Ishikawa (cell line): ENCODE measurements at regions not wholly inside any gene's neighbourhood (a gene's known extent, or its start where the extent isn't known, plus 50 kb on each side); places are given as distances from the start of the nearest gene placed in this dataset.

ENCODE experiments used
- CEBPB ChIP-seq: IDR thresholded peaks from 2 replicates; pipeline ENCODE4 v1.6.1; 2012
- CREB1 ChIP-seq: IDR thresholded peaks from 2 replicates; pipeline ENCODE4 v1.6.1; 2012; ENCODE audit warnings: low read depth
- EGR1 ChIP-seq: IDR thresholded peaks from 2 replicates; pipeline ENCODE4 v1.6.1; 2012
- EP300 ChIP-seq: IDR thresholded peaks from 2 replicates; pipeline ENCODE4 v1.6.1; 2012; ENCODE audit warnings: borderline replicate concordance
- FOXM1 ChIP-seq: IDR thresholded peaks from 2 replicates; pipeline ENCODE4 v1.6.1; 2012; ENCODE audit warnings: low read depth, borderline replicate concordance
- MAX ChIP-seq: IDR thresholded peaks from 2 replicates; pipeline ENCODE4 v1.6.1; 2012
- NFIC ChIP-seq: IDR thresholded peaks from 2 replicates; pipeline ENCODE4 v1.6.1; 2012
- RAD21 ChIP-seq: IDR thresholded peaks from 2 replicates; pipeline ENCODE4 v1.6.1; 2012; ENCODE audit warnings: low read depth
- REST ChIP-seq: IDR thresholded peaks from 2 replicates; pipeline ENCODE4 v1.6.1; 2012; ENCODE audit warnings: low read depth, mild to moderate bottlenecking
- TAF1 ChIP-seq: IDR thresholded peaks from 2 replicates; pipeline ENCODE4 v1.6.1; 2012; ENCODE audit warnings: low read depth, mild to moderate bottlenecking
- TCF12 ChIP-seq: IDR thresholded peaks from 2 replicates; pipeline ENCODE4 v1.6.1; 2012; ENCODE audit warnings: low read depth
- TEAD4 ChIP-seq: IDR thresholded peaks from 2 replicates; pipeline ENCODE4 v1.6.1; 2012
- USF1 ChIP-seq: IDR thresholded peaks from 2 replicates; pipeline ENCODE4 v1.6.1; 2012
- YY1 ChIP-seq: IDR thresholded peaks from 2 replicates; pipeline ENCODE4 v1.6.1; 2012; ENCODE audit warnings: low read depth
- ZBTB7A ChIP-seq: IDR thresholded peaks from 2 replicates; pipeline ENCODE4 v1.6.1; 2012; ENCODE audit warnings: low read depth

GRCh38 chr13:111867657-111868056, 199.3 kb upstream of the SOX1 start:
- TF ChIP-seq TAF1 = no peak

GRCh38 chr13:111868716-111869115, 198.2 kb upstream of the SOX1 start:
- no peak for TF ChIP-seq ZBTB7A
- TF ChIP-seq TEAD4 = no peak
- TF ChIP-seq REST = no peak
- TF ChIP-seq RAD21 = no peak
- no peak for TF ChIP-seq MAX
- no peak for TF ChIP-seq USF1
- no peak for TF ChIP-seq EP300
- TF ChIP-seq CEBPB = no peak
- no peak for TF ChIP-seq EGR1

- TF ChIP-seq ZBTB7A (no peak), NFIC (no peak), REST (no peak), YY1 (no peak)
These were observed 194.3 kb upstream of the SOX1 start for GRCh38 chr13:111872475-111873150.

- TF ChIP-seq ZBTB7A = no peak
These were observed 193.2 kb upstream of the SOX1 start for GRCh38 chr13:111873676-111874178.

GRCh38 chr13:111874981-111875380, 192.0 kb upstream of the SOX1 start:
- no peak for TF ChIP-seq RAD21
- TF ChIP-seq MAX = no peak
- TF ChIP-seq YY1 = no peak
- TF ChIP-seq CREB1 = no peak
- no peak for TF ChIP-seq NFIC
- no peak for TF ChIP-seq TCF12
- TF ChIP-seq USF1 = no peak

- TF ChIP-seq TCF12 (no peak), TAF1 (no peak), CEBPB (no peak), FOXM1 (no peak)
These were observed 191.0 kb upstream of the SOX1 start for GRCh38 chr13:111875915-111876314.

GRCh38 chr13:111876506-111876905, 190.4 kb upstream of the SOX1 start:
- TF ChIP-seq TCF12 (no peak), CREB1 (no peak), REST (no peak), ZBTB7A (no peak), RAD21 (no peak), NFIC (no peak), TAF1 (no peak), YY1 (no peak), FOXM1 (no peak), EP300 (no peak), TEAD4 (no peak)
